Stimulated activated CD4-positive, alpha-beta T cell treated with anti-CD3 and anti-CD28 coated beads, TNF-alpha, amount 100 ng/mL, for 24 hours (primary cell): ENCODE measurements at regions not wholly inside any gene's neighbourhood (a gene's known extent, or its start where the extent isn't known, plus 50 kb on each side); places are given as distances from the start of the nearest gene placed in this dataset.

ENCODE experiments used
- DNase-seq, 3 experiments: peaks; one replicate each; pipeline ENCODE4 v3.0.0-alpha.2; 2020; ENCODE audit warnings: low read depth in 3 of 3

DNA sequence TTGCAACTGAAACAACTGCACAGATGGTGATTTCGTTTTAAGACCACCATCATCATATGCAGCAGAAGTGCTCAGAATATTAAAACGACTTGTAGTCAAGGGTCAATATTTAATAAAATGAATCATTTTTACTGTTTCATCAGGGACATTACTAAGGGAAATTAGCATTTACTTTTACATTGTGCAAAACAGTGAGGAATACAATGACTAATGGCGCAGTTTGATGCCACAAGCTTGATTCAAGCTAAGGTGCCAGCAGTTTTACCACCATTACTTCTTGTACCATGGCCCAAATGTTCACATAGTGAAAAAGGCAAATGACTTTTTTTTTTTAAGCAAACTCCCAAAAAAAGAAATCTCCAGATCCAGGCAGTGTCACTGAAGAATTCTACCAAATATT is 277.4 kb upstream of the CHRNA7 start:
- DNase-seq: no peak

DNA sequence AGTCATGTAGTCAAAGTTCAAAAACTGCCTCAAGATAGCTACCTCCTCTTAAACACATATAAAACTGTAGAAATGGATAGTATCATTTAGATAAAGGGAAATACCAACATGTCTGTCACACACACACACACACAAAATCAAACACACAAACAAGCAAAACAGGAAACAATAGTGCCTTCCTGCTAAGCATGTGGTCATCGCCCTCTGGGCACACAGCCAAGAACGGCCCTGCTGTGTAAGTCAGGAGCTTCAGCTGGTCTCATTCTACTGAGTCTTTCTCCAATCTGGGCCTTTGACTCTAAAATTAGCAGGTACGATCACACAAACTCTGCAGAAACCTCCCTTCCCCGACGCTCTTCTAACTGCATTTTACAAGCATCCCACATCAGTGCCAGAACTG is 272.2 kb upstream of the CHRNA7 start:
- DNase-seq: no peak

DNA sequence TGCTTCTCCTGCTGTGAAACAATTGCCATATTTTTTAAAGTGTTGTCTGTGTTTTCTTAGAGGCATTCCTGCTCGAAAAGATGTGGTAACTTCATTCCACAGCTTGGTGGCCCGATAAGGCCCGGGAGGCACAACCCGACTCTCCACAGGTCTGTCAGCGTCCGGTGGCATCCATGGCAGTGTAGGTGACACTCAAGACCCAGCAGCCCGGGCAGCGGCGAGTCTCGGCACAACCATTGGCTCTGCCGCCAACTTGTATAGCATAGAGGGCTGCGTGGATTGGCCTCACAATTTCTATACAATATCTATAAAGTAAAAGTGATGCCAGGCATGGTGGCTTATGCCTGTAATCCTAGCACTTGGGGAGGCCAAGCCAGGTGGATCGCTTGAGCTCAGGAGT is 262.3 kb upstream of the CHRNA7 start:
- no peak for DNase-seq

DNA sequence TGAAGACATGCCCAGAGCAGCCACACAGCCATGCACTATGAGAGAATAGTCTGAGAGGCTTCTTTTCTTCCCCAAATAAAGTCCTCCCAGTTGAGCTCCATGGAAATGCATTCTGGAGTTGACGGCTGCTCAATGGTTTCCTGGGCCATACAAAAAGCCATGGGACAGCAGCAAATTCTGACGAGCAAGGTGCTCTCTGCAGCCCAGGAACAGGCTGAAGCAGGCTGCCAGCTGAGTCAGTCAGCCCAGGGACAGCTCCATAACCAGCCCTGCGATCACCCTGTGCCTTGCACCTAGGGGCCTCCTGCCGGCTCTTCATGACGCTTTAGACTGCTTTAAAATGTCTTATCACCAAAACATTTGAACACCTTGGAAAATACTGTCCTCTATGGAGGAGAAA is 256.3 kb upstream of the CHRNA7 start:
- DNase-seq: no peak

DNA sequence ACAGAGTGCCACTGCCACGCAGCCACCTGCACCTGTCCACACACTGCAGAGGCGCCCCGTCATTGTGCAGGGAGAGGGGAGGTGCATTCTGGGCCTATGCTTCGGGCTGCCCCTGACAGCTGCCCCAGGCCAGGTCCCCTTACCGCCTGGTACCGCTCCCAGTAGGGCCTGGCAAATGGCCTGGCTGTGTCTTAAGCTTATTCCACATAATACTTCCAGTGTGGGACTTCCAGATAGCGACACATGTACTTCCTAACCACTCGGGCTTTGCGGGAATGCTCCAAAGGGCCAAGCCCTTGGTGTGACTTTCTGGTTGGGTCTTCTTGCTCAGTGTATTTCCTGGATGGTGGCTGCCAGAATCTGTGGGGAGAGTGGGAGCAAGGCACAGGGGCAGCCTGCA is 254.3 kb upstream of the CHRNA7 start:
- DNase-seq: no peak

DNA sequence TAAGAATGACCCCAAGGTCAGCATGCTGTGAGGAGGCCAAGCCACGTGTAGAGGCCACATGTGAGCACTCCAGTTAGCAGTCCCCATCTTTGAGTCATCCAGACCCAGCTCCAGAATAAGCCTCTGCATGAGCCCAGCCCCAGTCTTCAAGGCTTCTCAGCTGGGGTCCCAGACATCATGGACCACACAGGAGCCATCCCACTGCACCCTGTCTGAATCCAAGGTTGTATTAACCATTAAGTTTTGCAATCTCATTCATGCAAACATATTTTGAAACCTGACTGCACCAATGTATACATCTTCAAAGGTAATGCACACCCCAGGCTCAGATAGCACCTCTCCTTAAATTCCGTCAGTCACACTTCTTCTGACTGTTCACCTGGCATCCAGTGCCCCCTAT is 249.1 kb upstream of the CHRNA7 start:
- DNase-seq: no peak

DNA sequence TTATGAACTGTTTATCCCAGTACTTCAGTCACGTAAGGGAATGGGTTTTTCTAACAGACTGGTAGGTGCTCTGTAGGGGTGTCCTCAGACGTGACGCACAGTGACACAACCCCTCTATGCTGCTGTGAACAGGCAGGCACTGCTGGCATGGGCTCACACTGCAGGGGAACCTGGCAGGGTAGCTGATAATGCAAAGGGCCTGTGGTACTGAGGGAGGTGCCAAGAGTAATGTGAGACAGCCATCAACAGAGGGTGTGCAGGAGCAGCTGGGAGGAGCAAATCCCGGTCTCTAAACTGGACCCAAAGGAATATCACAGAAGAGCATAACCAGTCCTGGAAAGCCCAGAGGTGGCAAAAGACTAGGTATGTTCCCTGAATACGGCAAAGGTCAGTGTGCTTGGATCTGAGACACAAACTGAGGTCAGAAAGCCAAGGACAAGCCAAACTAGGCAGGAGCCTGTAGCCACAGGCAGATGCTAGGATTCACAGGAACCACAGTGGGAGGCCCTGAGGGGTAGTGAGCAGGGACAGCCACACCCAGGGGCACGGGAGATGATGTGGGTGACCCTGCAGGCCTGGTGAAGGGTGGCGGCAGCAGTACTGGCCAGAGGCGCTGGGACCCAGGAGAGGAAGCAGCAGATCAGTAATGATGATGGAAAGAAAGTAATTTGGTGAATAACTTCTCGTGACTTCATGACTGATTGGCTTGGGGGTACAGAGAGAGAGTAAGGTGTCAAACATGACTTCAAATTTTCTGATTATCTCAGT is 248.1 kb upstream of the CHRNA7 start:
- DNase-seq: no peak

DNA sequence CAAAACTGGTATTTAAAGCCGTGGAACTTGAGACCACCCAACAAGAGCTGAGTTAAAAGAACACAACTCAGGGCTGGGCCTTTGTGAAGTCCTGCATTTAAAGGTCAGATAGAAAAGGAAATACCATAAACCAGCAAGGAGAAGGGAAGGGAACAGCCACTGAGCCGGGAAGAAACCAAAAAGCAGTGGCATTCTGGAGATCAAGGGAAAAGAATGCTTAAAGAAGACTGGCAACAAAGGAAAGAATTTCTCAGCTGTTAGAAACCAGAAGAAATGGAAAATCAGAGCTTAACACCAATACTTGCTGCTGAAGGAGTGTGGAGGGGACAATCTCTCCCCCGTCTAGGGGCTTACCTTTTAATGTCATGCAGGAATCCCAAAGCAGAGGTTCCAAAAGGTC is 247.4 kb upstream of the CHRNA7 start:
- no peak for DNase-seq

DNA sequence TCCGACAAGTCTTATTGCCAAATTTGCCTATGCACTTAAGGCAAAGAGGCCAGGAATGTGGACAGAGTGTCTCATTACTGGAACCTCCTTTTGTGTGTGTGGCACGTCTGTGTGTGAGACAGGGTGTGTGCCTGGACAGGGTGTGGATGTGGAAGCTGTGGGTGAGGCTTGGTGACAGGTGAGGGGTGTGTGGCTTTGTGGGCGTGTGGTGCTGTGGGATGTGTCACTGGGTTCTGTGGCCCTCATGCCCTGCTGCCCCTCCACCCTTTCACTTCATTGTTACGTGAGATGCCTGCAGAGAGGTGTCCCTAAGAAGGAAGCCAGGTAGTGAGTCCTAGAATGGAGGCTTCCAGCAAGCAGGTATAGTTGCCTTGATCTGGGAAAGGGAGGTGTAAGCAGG is 244.0 kb upstream of the CHRNA7 start:
- DNase-seq: no peak

DNA sequence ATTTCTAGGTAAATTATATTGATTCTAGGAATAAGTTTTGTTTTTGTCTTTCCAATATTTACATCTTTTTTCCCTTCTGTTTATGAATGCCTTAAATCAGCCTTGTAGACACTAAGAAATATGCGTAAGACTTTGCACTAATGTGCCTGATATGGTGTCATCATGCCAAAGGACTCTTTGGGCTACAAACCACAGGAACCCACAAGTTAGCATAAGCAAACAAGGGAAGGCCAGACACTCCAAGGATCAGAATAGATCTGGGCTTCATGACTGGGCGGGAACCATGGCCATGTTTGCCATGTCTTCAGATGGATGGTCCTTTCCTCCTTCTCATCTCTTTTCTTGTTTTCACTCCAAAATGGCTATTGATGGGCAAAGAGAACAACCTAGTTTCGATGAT is 242.2 kb upstream of the CHRNA7 start:
- no peak for DNase-seq

DNA sequence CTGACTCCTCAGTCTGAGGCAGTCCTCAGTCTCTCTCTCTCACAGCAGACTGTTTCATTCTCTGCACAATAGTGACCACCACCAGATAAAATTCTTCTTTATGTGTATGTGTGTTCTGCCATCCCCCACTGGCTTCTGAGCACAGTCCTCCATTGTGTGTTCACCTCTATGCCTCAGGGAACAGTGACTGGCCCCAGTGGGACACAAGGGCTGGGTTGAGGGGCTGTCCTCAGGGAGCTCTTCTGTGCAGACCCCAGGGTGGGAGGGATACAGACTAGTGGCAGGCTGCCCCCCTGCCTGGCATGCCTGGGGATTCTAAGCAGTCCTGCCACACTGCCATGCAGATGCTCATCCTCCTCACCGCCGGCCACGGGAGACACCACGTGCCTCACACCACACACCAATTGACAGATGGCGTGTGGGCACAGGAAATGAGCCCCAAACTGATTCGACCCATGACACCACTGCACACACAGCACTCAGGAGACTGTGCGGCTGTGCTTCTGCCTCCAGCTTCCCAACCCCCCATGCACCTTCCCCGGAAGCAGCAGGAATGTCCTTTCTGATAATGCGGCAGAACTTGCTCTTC is 237.6 kb upstream of the CHRNA7 start:
- no peak for DNase-seq

DNA sequence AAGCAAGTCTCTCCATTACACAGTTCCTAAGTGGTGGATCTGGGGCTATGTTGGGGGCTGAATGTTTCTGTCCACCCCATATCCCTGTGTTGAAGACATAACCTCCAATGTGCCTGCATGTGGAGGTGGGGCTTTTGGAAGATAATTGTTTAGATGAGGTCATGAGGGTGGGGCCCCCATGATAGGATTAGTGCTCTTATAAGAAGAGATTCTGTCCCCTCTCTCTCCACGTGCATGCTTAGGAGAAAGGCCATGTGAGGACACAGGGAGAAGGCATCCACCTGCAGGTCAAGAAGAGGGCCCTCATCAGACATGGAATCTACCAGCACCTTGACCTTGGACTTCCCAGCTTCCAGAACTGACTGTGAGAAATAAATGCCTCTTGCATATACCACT is 231.0 kb upstream of the CHRNA7 start:
- no peak for DNase-seq

DNA sequence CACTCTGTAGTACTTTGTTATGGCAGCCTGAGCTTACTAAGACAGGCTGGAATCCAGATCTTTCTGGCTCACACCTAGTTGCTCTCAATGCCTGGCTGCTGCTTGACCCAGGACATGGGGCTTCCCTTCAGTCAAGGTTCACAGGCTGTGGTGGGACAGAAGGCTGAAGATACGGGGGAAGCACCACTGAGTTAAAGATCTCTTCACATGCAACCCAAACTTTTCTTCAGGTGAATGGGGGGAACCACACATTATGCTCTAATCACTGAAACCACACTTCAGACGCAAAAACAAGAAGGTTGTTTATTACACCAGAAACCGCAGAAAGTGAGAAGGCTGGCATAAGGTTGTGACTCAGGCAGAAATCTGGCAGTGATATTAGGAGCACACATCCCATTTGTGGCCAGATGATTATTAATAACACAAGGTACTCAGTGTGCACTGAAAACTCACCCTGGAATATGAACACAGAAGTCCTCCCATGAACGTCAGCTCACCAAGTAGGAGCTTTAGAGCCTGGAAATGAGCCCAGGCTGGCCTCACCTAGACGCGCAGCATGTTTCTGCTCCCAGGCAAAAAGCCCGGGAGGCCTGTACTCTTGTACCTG is 230.5 kb upstream of the CHRNA7 start:
- no peak for DNase-seq

DNA sequence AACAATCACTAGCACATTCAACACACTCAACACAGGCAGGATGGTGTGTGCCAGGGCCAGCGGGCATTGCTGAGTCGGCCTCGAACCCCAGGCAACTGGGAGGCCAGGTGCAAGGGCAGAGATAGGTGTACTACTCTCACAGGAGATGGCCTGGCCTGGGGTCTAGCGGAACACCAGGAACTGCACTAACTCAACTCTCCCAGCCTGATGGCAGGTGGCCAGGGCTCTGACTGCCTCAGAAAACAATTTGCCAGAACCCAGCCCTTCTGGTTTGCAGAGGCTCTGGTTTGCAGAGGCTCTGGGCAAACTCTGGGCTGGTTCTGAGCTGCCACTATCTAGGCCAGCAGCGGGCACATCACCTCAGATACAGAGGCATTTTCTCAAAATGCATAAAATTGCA is 229.2 kb upstream of the CHRNA7 start:
- DNase-seq: no peak

DNA sequence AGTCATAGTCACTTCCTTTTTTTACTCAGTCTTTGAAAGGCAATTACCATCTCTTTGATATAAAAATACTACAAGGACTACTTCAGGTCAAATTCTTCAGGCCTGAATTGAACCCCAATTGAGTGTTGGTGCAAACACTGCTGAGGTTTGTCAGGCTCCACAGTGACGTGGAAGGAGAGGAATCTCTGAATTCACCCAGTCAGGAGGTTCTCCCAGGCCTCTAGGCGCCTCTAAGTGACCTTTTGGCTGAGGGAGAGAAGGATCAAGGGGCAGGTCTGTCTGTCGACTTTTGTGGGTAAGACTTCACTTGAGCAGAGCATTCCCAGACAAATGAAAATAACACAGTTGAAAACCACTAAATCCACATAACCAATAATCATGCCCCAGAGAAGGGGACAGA is 227.6 kb upstream of the CHRNA7 start:
- DNase-seq: no peak

DNA sequence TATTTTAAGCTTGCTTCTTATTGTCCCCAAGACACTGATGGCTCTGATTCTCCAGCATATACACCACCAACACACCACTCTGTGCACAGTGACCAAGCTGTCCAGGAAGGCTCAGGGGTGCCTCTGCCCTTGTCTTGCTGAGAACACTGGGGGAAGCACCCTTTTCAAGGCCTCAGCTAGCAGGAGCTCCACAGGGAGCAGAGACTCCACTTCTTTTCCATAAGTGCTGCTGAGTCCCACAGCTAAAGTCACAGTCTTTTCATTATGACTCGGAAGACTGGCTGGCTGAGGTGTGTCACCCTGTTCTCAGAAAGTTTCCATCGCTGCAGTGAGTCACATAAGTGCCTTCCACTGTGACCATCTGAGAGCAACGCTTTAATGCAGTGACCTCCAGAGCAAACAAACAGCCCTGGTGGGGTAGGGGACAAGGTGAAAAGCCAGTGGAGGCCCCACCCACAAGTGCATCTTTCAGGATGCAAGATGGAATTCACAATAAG is 226.9 kb upstream of the CHRNA7 start:
- DNase-seq: no peak

DNA sequence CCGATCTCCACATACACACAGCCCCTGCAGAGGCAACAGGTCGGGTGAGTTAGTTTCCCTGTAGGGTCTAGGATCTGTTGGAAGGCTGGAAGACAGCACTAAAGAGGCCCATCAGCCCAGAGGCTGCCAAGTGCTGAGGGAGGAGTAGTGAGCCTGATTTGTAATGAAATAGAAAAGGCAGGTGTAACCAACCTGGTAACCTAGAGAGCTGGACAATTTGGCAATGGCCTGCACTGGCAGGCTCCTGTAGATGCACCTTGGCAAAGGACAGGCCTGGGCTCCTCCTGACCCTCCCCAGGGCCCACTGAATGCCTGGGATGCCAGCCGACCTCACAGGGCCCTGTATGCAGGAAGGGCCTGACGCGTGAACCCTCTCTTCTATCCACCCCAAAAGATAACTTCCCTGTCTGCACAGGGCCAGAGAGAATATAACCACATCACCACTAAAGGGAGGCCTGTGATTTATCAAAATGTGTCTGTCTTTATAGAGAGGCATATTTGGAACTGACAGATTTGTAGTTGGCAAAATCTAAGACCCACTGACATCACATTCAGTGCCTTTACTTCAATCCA is 225.1 kb upstream of the CHRNA7 start:
- no peak for DNase-seq

DNA sequence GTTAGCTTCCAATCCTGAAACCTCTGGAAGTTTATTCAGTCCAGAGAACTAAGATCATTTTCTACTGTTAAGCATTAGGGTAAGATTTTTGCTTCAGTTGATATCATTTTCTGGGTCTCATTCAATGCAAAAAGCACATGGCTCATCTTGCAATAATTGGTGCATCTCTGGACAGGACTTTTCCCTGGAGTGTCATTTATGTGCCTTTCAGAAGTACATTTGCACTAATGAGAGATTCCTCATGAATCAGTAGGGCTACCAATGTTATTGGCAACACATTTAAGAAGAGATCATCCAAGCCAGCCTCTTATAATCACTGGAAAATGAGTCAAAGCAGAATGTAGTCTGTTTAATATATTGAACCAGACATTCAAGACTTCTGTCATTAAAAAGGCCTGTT is 224.2 kb upstream of the CHRNA7 start:
- DNase-seq: no peak

DNA sequence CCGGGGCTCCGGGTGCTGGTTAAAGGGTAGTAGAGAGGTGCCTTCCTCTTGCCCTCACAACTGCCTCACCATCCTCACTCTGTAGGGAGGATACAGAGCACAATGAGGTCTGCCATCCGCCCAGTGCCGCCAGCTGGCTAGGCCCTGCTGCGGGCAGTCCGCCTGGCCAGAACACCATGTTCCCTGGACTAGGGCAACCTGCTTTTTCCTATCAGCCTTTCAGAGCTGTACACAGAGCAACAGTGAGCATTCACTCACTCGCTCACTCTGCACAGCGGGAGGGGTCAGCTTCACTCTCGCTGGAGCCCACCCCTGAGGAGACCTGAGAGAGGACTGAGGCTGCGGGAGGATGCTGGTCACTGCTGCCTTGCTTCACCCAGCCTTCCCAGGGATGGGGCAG is 218.7 kb upstream of the CHRNA7 start:
- DNase-seq: no peak

DNA sequence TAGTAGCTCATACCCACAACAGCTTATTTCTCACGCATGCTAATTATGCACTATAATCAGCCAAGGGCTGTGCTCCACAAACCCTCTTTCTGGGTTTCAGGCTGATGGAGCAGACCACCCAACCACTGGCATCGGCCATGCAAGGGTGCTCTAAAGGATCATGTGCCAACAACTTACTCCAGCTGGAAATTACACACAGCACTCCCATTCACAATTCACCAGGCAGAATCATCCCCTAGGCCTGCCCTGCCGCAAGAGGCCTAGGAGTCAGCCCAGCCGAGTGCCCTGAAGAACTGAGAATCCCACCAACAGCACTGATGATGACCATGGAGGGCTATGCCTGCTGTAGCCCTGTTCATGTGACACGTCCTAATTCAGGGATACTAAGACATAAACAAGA is 216.2 kb upstream of the CHRNA7 start:
- no peak for DNase-seq

DNA sequence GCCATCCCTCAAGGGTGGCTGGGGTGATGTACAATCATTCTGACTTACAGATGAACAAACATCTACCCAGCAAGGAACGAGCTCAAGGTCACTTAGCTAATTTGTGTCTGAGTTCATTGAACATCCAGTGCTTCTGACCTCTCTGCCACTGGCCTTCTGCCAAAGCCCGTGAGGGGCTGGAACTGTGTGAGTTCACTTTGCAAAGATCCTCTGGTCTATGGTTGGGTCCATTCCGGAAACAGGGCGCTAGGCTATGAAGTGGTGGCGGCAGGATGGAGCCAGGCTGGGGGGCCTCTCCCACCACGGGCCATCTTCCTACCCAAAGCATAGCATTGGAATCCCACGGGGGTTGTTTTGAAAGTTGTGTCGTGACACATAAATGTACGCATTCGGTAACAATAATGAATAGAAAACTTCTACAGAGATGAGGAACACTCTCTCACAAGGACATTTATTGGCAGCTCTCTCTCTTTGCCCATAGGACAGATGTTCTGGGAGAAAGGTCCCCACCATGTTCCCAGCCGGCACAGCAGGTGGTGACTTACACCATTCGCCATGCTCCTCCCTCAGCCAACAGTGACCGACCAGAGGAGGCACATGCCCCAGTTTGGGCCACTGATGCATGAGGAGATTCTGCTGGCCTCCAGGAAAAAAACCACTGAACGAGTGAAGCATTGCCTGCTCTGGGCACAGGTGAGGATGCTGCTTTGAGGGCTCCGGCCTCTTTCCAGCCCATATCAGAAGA is 214.7 kb upstream of the CHRNA7 start:
- no peak for DNase-seq

DNA sequence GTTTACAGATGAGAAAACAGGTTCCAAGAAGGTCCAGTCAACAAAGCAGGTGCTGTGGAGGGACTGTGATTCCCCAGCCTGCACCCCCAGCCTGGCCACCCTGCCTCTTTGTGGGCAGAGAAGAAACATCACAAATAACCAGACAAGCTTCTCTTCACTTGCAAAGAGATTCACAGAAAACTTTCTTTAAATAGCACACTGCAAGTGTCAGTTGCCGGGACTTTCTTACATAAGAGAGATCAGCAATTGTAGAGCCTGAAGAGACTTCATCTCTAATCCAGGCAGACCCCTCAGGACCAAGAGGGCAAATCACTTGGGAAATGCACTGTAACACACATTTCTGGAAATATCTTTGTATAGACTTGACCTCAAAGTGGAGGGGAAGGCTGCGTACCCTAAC is 207.9 kb upstream of the CHRNA7 start:
- no peak for DNase-seq
